H9 (cell line): ENCODE measurements at regions not wholly inside any gene's neighbourhood (a gene's known extent, or its start where the extent isn't known, plus 50 kb on each side); places are given as distances from the start of the nearest gene placed in this dataset.

Source experiments
- DNase-seq: peaks from one replicate; pipeline ENCODE4 v3.0.0-alpha.2; 2017
- H2AFZ ChIP-seq: one replicate; pipeline ENCODE4 v1.6.1; 2013; ENCODE audit warnings: mild to moderate bottlenecking, low read length, control low read depth, moderate library complexity
- H2AK5ac ChIP-seq: 2 replicates; pipeline ENCODE4 v1.6.1; 2013; ENCODE audit warnings: low read length, control low read depth, mixed read lengths; ENCODE audit not compliant: insufficient read length
- H2BK120ac ChIP-seq: one replicate; pipeline ENCODE4 v1.6.1; 2013; ENCODE audit warnings: low read depth, mild to moderate bottlenecking, low read length, control low read depth, inconsistent platforms; ENCODE audit not compliant: poor library complexity, severe bottlenecking
- H2BK12ac ChIP-seq: 2 replicates; pipeline ENCODE4 v1.6.1; 2013; ENCODE audit warnings: low read length, control low read depth, mixed read lengths, low read depth; ENCODE audit not compliant: insufficient read length
- H2BK15ac ChIP-seq: 2 replicates; pipeline ENCODE4 v1.6.1; 2013; ENCODE audit warnings: low read depth, low read length, control low read depth
- H2BK20ac ChIP-seq: one replicate; pipeline ENCODE4 v1.6.1; 2013; ENCODE audit warnings: low read depth, mild to moderate bottlenecking, low read length, control low read depth, inconsistent platforms; ENCODE audit not compliant: poor library complexity, severe bottlenecking
- H2BK5ac ChIP-seq: 2 replicates; pipeline ENCODE4 v1.6.1; 2013; ENCODE audit warnings: low read length, control low read depth, mixed read lengths; ENCODE audit not compliant: insufficient read length
- H3K14ac ChIP-seq: 2 replicates; pipeline ENCODE4 v1.6.1; 2013; ENCODE audit warnings: low read length, control low read depth; ENCODE audit not compliant: insufficient read depth
- H3K18ac ChIP-seq: 2 replicates; pipeline ENCODE4 v1.6.1; 2013; ENCODE audit warnings: low read depth, mild to moderate bottlenecking, mixed read lengths, low read length, control low read depth; ENCODE audit not compliant: insufficient read length
- H3K23ac ChIP-seq: 2 replicates; pipeline ENCODE4 v1.6.1; 2013; ENCODE audit warnings: low read length, control low read depth, mixed read lengths, low read depth; ENCODE audit not compliant: insufficient read length
- H3K23me2 ChIP-seq: 2 replicates; pipeline ENCODE4 v1.6.1; 2013; ENCODE audit warnings: low read depth, mild to moderate bottlenecking, mixed read lengths, low read length, control low read depth; ENCODE audit not compliant: insufficient read length, poor library complexity, severe bottlenecking
- H3K27ac ChIP-seq: 2 replicates; pipeline ENCODE4 v1.5.1; 2013; ENCODE audit warnings: low read length, control low read depth, mixed read lengths, low read depth; ENCODE audit not compliant: insufficient read length
- H3K27me3 ChIP-seq: 2 replicates; pipeline ENCODE4 v1.6.1; 2013; ENCODE audit warnings: low read length, control low read depth, inconsistent platforms; ENCODE audit not compliant: insufficient read depth
- H3K4ac ChIP-seq: 2 replicates; pipeline ENCODE4 v1.6.1; 2013; ENCODE audit warnings: low read depth, mild to moderate bottlenecking, control low read depth, inconsistent platforms, low read length, moderate library complexity
- H3K4me1 ChIP-seq: 2 replicates; pipeline ENCODE4 v1.6.1; 2013; ENCODE audit warnings: low read length, control low read depth, inconsistent platforms; ENCODE audit not compliant: insufficient read depth
- H3K4me2 ChIP-seq: 2 replicates; pipeline ENCODE4 v1.6.1; 2013; ENCODE audit warnings: low read length, control low read depth, mixed read lengths; ENCODE audit not compliant: insufficient read length, insufficient read depth
- H3K56ac ChIP-seq: 2 replicates; pipeline ENCODE4 v1.6.1; 2013; ENCODE audit warnings: low read depth, mild to moderate bottlenecking, mixed read lengths, low read length, control low read depth; ENCODE audit not compliant: insufficient read length
- H3K79me1 ChIP-seq: 2 replicates; pipeline ENCODE4 v1.6.1; 2013; ENCODE audit warnings: low read depth, mild to moderate bottlenecking, moderate library complexity, low read length, control low read depth, inconsistent platforms; ENCODE audit not compliant: insufficient read depth, poor library complexity, severe bottlenecking
- H3K79me2 ChIP-seq: 2 replicates; pipeline ENCODE4 v1.6.1; 2013; ENCODE audit warnings: low read length, control low read depth, inconsistent platforms; ENCODE audit not compliant: insufficient read depth
- H3K9ac ChIP-seq: 2 replicates; pipeline ENCODE4 v1.6.1; 2013; ENCODE audit warnings: low read length, control low read depth, mixed read lengths; ENCODE audit not compliant: insufficient read length; ENCODE audit errors: extremely low read depth
- H3K9me3 ChIP-seq: one replicate; pipeline ENCODE4 v1.6.1; 2013; ENCODE audit warnings: low read depth, low read length, inconsistent platforms; ENCODE audit not compliant: control insufficient read depth
- H3T11ph ChIP-seq: one replicate; pipeline ENCODE4 v1.6.1; 2013; ENCODE audit warnings: mild to moderate bottlenecking, low read length, control low read depth, inconsistent platforms
- H4K20me1 ChIP-seq: one replicate; pipeline ENCODE4 v1.6.1; 2013; ENCODE audit not compliant: control insufficient read depth, insufficient read length, insufficient read depth
- H4K5ac ChIP-seq: 2 replicates; pipeline ENCODE4 v1.6.1; 2013; ENCODE audit warnings: low read depth, mild to moderate bottlenecking, mixed read lengths, low read length, control low read depth; ENCODE audit not compliant: insufficient read length
- H4K8ac ChIP-seq: replicated peaks from 2 replicates; pipeline ENCODE4 v1.6.1; 2013; ENCODE audit warnings: low read length, control low read depth, mixed read lengths, low read depth; ENCODE audit not compliant: insufficient read length
- H4K91ac ChIP-seq: 2 replicates; pipeline ENCODE4 v1.6.1; 2013; ENCODE audit warnings: low read depth, mild to moderate bottlenecking, moderate library complexity, mixed read lengths, low read length, control low read depth; ENCODE audit not compliant: insufficient read length
- H3K27ac Mint-ChIP-seq, 3 experiments: 2 replicates in 2 of 3; 3 replicates in 1 of 3; pipeline ENCODE4 v1.8.0; 2020 to 2021; ENCODE audit warnings: mixed read lengths in 3 of 3, mild to moderate bottlenecking in 1 of 3, moderate library complexity in 1 of 3
- H3K27me3 Mint-ChIP-seq: 2 replicates; pipeline ENCODE4 v1.8.0; 2021; ENCODE audit warnings: low read depth, mild to moderate bottlenecking, moderate library complexity, mixed read lengths
- H3K36me3 Mint-ChIP-seq, 3 experiments: 2 replicates in 2 of 3; 3 replicates in 1 of 3; pipeline ENCODE4 v1.8.0; 2020 to 2021; ENCODE audit warnings: low read depth in 3 of 3, mixed read lengths in 3 of 3; ENCODE audit not compliant: insufficient read depth in 1 of 3
- H3K4me1 Mint-ChIP-seq, 2 experiments: 2 replicates each; pipeline ENCODE4 v1.8.0; 2020; ENCODE audit warnings: mixed read lengths in 2 of 2
- H3K4me3 Mint-ChIP-seq, 2 experiments: 2 replicates in 1 of 2; 3 replicates in 1 of 2; pipeline ENCODE4 v1.8.0; 2020 to 2021; ENCODE audit warnings: mild to moderate bottlenecking in 2 of 2, mixed read lengths in 2 of 2, moderate library complexity in 1 of 2
- H3K9me3 Mint-ChIP-seq, 2 experiments: 2 replicates in 1 of 2; 3 replicates in 1 of 2; pipeline ENCODE4 v1.8.0; 2020; ENCODE audit warnings: mild to moderate bottlenecking in 2 of 2, mixed read lengths in 2 of 2, moderate library complexity in 1 of 2
- WGBS: extraction: QIAGEN DNeasy Blood & Tissue Kit; methylation state at CpG from one replicate; pipeline ENCODE4 v1.1.7; 2013; ENCODE audit warnings: missing lambda C conversion rate, low lambda C conversion rate, mixed read lengths; ENCODE audit not compliant: insufficient read length; ENCODE audit errors: extremely low coverage; 5-methylcytosine and 5-hydroxymethylcytosine counted together
- TF ChIP-seq, protein P1 (sequence below): fragments of 200-600 bp; sonication (generic); conservative IDR thresholded peaks from 3 replicates; pipeline ENCODE4 v1.8.0; 2021; ENCODE audit warnings: antibody characterized with exemption, mild to moderate bottlenecking

DNA sequence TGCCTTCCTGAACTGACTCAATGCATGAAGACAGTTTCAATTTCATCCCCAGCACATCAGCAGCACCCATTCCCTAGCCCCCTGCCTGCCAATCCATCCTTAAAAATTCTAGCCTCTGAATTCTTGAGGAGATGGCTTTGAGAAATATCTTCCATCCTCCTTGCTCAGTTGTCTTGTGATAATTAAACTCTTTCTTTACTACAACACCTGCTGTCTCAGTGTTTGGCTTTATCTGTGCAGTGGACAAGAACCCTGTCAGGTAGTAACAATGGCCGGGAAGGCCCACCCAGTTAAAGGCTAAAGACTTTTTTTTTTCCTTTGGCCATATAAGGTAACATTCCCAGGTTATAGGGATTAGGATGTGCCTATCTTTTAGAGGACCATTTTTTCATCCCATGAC is 114.4 kb upstream of the NAP1L1 start:
- no peaks in the 10 kb centered on the region for H3K27me3 ChIP-seq
- H3K9me3 Mint-ChIP-seq: peaks cover 28 to 29% of the 10 kb centered on the region in 2 experiments
- H2BK12ac ChIP-seq: no peak overlapping the region
- H3K27me3 Mint-ChIP-seq: peaks cover 5% of the 10 kb centered on the region
- H4K8ac ChIP-seq: no peak overlapping the region
- no peak overlapping the region for H3K4me3 Mint-ChIP-seq
- H4K20me1 ChIP-seq: no peaks in the 10 kb centered on the region
- no peak overlapping the region for H3K27ac ChIP-seq
- H2BK20ac ChIP-seq: no peak overlapping the region
- no peak overlapping the region for H2AFZ ChIP-seq
- no CpG with 5 or more reads among the region's 1 CpG for WGBS
- H3K56ac ChIP-seq: no peak overlapping the region
- peaks cover 7 to 24% (median 12%) of the 10 kb centered on the region in 3 experiments for H3K36me3 Mint-ChIP-seq
- TF ChIP-seq, protein P1, sequence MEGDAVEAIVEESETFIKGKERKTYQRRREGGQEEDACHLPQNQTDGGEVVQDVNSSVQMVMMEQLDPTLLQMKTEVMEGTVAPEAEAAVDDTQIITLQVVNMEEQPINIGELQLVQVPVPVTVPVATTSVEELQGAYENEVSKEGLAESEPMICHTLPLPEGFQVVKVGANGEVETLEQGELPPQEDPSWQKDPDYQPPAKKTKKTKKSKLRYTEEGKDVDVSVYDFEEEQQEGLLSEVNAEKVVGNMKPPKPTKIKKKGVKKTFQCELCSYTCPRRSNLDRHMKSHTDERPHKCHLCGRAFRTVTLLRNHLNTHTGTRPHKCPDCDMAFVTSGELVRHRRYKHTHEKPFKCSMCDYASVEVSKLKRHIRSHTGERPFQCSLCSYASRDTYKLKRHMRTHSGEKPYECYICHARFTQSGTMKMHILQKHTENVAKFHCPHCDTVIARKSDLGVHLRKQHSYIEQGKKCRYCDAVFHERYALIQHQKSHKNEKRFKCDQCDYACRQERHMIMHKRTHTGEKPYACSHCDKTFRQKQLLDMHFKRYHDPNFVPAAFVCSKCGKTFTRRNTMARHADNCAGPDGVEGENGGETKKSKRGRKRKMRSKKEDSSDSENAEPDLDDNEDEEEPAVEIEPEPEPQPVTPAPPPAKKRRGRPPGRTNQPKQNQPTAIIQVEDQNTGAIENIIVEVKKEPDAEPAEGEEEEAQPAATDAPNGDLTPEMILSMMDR: no peak
- no peak overlapping the region for H2AK5ac ChIP-seq
- no peak overlapping the region for H2BK15ac ChIP-seq
- peaks cover 10% of the 10 kb centered on the region for H3K9me3 ChIP-seq
- no peak overlapping the region for H4K5ac ChIP-seq
- H3K9ac ChIP-seq: no peak overlapping the region
- H3K4me1 ChIP-seq: no peaks in the 10 kb centered on the region
- H2BK5ac ChIP-seq: no peak overlapping the region
- H3K79me2 ChIP-seq: no peaks in the 10 kb centered on the region
- H3K4me1 Mint-ChIP-seq: peaks cover under 1% of the 10 kb centered on the region in 2 experiments; a peak in 3 of 4 replicates
- H2BK120ac ChIP-seq: no peak overlapping the region
- no peaks in the 10 kb centered on the region for H3K79me1 ChIP-seq
- H3K4me2 ChIP-seq: no peak overlapping the region
- H3T11ph ChIP-seq: no peak overlapping the region
- no peak for DNase-seq
- no peak overlapping the region for H3K23ac ChIP-seq
- H3K18ac ChIP-seq: no peak overlapping the region
- H4K91ac ChIP-seq: no peak overlapping the region
- H3K27ac Mint-ChIP-seq: no peak overlapping the region
- H3K4ac ChIP-seq: no peak overlapping the region
- no peaks in the 10 kb centered on the region for H3K23me2 ChIP-seq
- H3K14ac ChIP-seq: no peak overlapping the region
